IPS DF 6.9 (cell line): ENCODE measurements at regions not wholly inside any gene's neighbourhood (a gene's known extent, or its start where the extent isn't known, plus 50 kb on each side); places are given as distances from the start of the nearest gene placed in this dataset.
"Not testable (repeated sequence)": the region's sequence is repeated elsewhere in the genome, so short reads cannot be mapped to it uniquely, and the experiment has no call there.

Source experiments
- DNase-seq: peaks from one replicate; pipeline ENCODE4 v3.0.0-alpha.2; 2013; ENCODE audit warnings: low read depth, low spot score
- H3K27ac ChIP-seq: one replicate; pipeline ENCODE4 v1.5.1; 2013; ENCODE audit warnings: low read length, control low read depth
- H3K27me3 ChIP-seq: 2 replicates; pipeline ENCODE4 v1.6.1; 2013; ENCODE audit warnings: mild to moderate bottlenecking, low read length; ENCODE audit not compliant: control insufficient read depth, insufficient read depth
- H3K36me3 ChIP-seq: 2 replicates; pipeline ENCODE4 v1.6.1; 2013; ENCODE audit warnings: low read length; ENCODE audit not compliant: control insufficient read depth, insufficient read depth
- H3K4me1 ChIP-seq: 2 replicates; pipeline ENCODE4 v1.6.1; 2013; ENCODE audit warnings: low read length; ENCODE audit not compliant: control insufficient read depth, insufficient read depth
- H3K4me3 ChIP-seq: 2 replicates; pipeline ENCODE4 v1.5.1; 2013; ENCODE audit warnings: mild to moderate bottlenecking, low read length
- H3K9me3 ChIP-seq: 2 replicates; pipeline ENCODE4 v1.6.1; 2013; ENCODE audit warnings: low read length, inconsistent platforms; ENCODE audit not compliant: control insufficient read depth, insufficient read depth
- WGBS: extraction: QIAGEN DNeasy Blood & Tissue Kit; methylation state at CpG from one replicate; pipeline ENCODE4 v1.1.7; 2013; ENCODE audit warnings: mixed read lengths, missing lambda C conversion rate; ENCODE audit not compliant: insufficient read length, insufficient coverage; 5-methylcytosine and 5-hydroxymethylcytosine counted together

GRCh38 chr11:89614428-89614827 lies 95.7 kb upstream of the TRIM77 start:
- H3K9me3 ChIP-seq, H3K4me3 ChIP-seq, H3K36me3 ChIP-seq, H3K27ac ChIP-seq, DNase-seq, H3K27me3 ChIP-seq, H3K4me1 ChIP-seq: not testable (repeated sequence)
- no CpG with 5 or more reads among the region's 5 CpGs for WGBS

- no CpG with 5 or more reads among the region's 1 CpG for WGBS
Measured at GRCh38 chr11:89615642-89616041, 94.5 kb upstream of the TRIM77 start.

GRCh38 chr11:89616161-89616560 lies 93.9 kb upstream of the TRIM77 start:
- not testable (repeated sequence) for H3K36me3 ChIP-seq, H3K4me3 ChIP-seq, H3K27me3 ChIP-seq, H3K27ac ChIP-seq, H3K9me3 ChIP-seq, H3K4me1 ChIP-seq, DNase-seq
- WGBS = no CpG with 5 or more reads among the region's 3 CpGs

More at GRCh38 chr11:89615642-89616041, 94.5 kb upstream of the TRIM77 start:
- not testable (repeated sequence) for H3K27me3 ChIP-seq, DNase-seq, H3K4me1 ChIP-seq, H3K27ac ChIP-seq, H3K36me3 ChIP-seq, H3K4me3 ChIP-seq, H3K9me3 ChIP-seq

GRCh38 chr11:89616999-89617602 lies 93.0 kb upstream of the TRIM77 start:
- H3K27ac ChIP-seq, H3K9me3 ChIP-seq, H3K4me1 ChIP-seq, DNase-seq, H3K36me3 ChIP-seq, H3K4me3 ChIP-seq, H3K27me3 ChIP-seq: not testable (repeated sequence)
- WGBS = no CpG with 5 or more reads among the region's 1 CpG

- not testable (repeated sequence) for H3K9me3 ChIP-seq, H3K36me3 ChIP-seq, DNase-seq, H3K4me3 ChIP-seq, H3K27me3 ChIP-seq, H3K4me1 ChIP-seq, H3K27ac ChIP-seq
- no CpG with 5 or more reads among the region's 3 CpGs for WGBS
Measured at GRCh38 chr11:89620721-89621120, 89.4 kb upstream of the TRIM77 start.

- WGBS = no CpG with 5 or more reads among the region's 6 CpGs
- Histone ChIP-seq H3K4me1 (no peaks in the 10 kb centered on the region), H3K9me3 (no peaks in the 10 kb centered on the region), H3K36me3 (no peaks in the 10 kb centered on the region), H3K27me3 (no peaks in the 10 kb centered on the region), H3K4me3 (no peak overlapping the region), H3K27ac (no peak overlapping the region)
- DNase-seq = no peak
Measured at GRCh38 chr11:89625171-89625570, 84.9 kb upstream of the TRIM77 start.

GRCh38 chr11:89626366-89626765 lies 83.7 kb upstream of the TRIM77 start:
- Histone ChIP-seq H3K36me3 (no peaks in the 10 kb centered on the region), H3K27me3 (no peaks in the 10 kb centered on the region), H3K4me3 (no peak overlapping the region), H3K4me1 (no peaks in the 10 kb centered on the region), H3K27ac (no peak overlapping the region), H3K9me3 (no peaks in the 10 kb centered on the region)
- no peak for DNase-seq

- no CpG with 5 or more reads among the region's 2 CpGs for WGBS
- H3K27ac ChIP-seq, H3K4me3 ChIP-seq, H3K36me3 ChIP-seq, H3K27me3 ChIP-seq, H3K9me3 ChIP-seq, H3K4me1 ChIP-seq, DNase-seq: not testable (repeated sequence)
Measured at GRCh38 chr11:89626881-89627280, 83.2 kb upstream of the TRIM77 start.

GRCh38 chr11:89633135-89633705 lies 76.9 kb upstream of the TRIM77 start:
- WGBS = no CpG with 5 or more reads among the region's 1 CpG
- DNase-seq = no peak
- Histone ChIP-seq H3K9me3 (no peaks in the 10 kb centered on the region), H3K27ac (no peak overlapping the region), H3K36me3 (no peaks in the 10 kb centered on the region), H3K27me3 (no peaks in the 10 kb centered on the region), H3K4me1 (no peaks in the 10 kb centered on the region), H3K4me3 (no peak overlapping the region)

- not testable (repeated sequence) for H3K9me3 ChIP-seq, DNase-seq, H3K27me3 ChIP-seq, H3K27ac ChIP-seq, H3K4me1 ChIP-seq, H3K36me3 ChIP-seq, H3K4me3 ChIP-seq
- no CpG with 5 or more reads among the region's 3 CpGs for WGBS
Measured at GRCh38 chr11:89640777-89641176, 69.3 kb upstream of the TRIM77 start.

- H3K27ac ChIP-seq = not testable (repeated sequence)
Measured at GRCh38 chr11:89648232-89648631, 61.9 kb upstream of the TRIM77 start.

More at GRCh38 chr11:89648232-89648631, 61.9 kb upstream of the TRIM77 start:
- H3K4me1 ChIP-seq, H3K36me3 ChIP-seq, H3K27me3 ChIP-seq, DNase-seq, H3K4me3 ChIP-seq, H3K9me3 ChIP-seq: not testable (repeated sequence)
- whole genome bisulfite sequencing = no CpG with 5 or more reads among the region's 1 CpG
